ENCODE measurements at regions not wholly inside any gene's neighbourhood (a gene's known extent, or its start where the extent isn't known, plus 50 kb on each side); places are given as distances from the start of the nearest gene placed in this dataset.

DNA sequence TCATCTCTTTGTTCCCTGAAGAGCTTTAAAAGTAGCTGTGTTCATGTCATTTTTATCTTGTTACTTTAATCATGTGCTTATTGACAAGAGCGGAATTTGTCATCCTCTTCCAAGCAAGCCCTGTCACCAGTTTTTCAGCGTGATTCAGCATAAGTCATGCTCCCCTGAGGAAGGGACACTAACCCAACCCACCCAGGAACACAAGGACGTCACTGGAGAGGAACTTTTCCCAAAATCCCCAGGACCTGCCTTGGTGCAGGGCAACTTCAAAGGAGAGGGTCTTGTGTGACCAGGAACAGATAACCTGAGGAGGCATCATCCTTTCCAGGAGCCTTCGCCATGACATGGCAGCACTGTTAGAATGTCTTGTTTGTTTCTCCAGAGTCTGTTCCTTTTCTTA lies 107.1 kb upstream of the DIO3 start:
- H3K9me3 Mint-ChIP-seq, result peaks cover 0 to 2% (median 0%) of the 10 kb centered on the region in 7 donors
- peaks cover 44 to 58% (median 54%) of the 10 kb centered on the region in 3 donors for H3K27me3 Mint-ChIP-seq
- H3K4me3 Mint-ChIP-seq, result no peak overlapping the region
- no peak overlapping the region for H3K27ac Mint-ChIP-seq
- H3K36me3 Mint-ChIP-seq, result peaks cover 0 to 7% of the 10 kb centered on the region in 2 donors
- DNase-seq (no peak), ATAC-seq (ENCODE audit: low read depth in 2 of 2) (no peak)
- peaks cover 5 to 8% (median 6%) of the 10 kb centered on the region in 3 donors for H3K4me1 Mint-ChIP-seq

DNA sequence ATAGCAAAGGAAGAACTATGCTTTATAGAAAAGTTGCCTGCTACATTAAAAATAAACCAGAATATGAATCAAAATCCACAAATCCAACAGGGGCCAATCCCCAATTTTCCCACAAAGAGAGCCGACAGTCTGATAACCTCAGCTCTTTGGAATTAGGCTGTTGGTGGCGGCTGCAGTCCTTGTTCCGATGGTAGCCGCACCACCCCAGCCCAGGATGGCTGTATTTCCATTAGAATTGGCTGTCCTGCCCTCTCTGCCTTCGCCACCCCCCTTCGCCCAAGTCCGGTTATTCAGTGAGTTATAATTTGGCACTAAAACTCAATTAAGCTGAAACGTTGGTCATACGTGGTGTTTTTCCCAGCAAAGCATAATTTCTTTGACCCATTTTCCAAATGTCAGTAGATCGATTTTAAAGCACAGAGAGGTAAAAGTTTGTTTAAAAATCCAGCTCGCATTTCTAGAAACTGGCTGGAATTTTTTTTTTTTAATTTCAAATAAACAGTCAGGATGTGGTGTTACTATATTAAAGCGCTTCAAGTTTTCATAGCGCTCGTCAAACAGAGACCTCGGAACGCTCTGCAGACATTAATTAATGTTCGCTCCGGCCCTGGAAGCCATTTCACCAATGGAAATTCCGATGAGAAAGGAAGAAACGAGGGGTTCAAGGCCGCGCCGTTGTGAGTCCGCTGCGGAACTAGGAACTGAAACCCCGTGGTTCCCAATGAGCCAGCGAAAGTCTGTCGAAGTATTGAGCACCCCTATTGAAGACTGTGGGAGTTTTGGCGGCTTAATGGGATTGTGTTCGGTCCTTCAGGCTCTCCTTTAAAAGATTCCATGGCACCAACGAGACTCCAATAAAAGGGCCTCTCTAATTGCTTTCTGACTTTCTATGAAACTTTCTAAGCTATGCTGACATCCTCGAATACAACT lies 104.8 kb upstream of the DIO3 start:
- peaks cover 5 to 8% (median 6%) of the 10 kb centered on the region in 3 donors for H3K4me1 Mint-ChIP-seq
- H3K27me3 Mint-ChIP-seq, result peaks cover 46 to 67% (median 50%) of the 10 kb centered on the region in 3 donors
- peaks cover 0 to 7% of the 10 kb centered on the region in 2 donors for H3K36me3 Mint-ChIP-seq
- H3K27ac Mint-ChIP-seq, result peak overlapping the region in 1 of 6 donors; percentile 12
- H3K9me3 Mint-ChIP-seq, result peaks cover 0 to 2% (median 0%) of the 10 kb centered on the region in 7 donors
- no peak for DNase-seq
- peak overlapping the region in 5 of 8 donors; percentile 17 to 61 (median 48) for H3K4me3 Mint-ChIP-seq
- no peak for ATAC-seq (ENCODE audit: low read depth in 2 of 2)

DNA sequence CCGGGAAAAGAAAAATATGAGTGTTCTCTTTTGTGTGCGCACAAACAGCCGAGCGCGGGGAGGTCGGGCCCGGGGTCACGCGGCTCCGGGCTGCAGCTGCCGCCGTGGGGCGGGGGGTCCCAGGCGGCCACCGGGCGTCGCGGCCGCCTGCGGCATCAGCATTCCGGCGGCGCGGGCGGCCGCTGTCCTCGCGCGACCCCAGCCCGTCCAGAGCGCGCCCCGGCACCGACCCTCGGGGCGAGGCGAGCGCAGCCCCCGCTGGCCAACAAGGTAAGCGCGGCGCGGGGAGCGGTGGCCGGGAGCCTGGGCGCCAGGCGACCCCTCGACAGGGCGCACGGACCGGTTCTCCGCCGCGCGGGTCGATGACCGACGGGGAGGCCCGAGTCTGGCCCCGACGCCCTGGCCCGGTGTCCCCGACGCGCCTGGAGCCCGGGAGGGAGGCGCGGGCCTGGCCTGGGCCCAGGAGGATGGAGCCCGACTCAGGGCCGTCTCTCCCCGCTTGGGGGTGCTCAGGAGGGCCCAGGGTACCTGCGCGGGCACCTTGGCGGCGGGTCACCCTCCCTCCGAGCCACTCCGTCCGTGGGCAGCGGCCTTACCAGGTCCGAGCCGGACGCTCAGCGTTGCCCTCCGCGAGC lies 103.9 kb upstream of the DIO3 start:
- Mint-ChIP-seq H3K4me3 (peak overlapping the region in 1 of 8 donors; percentile 48), H3K27me3 (peaks cover 49 to 67% (median 55%) of the 10 kb centered on the region in 3 donors), H3K36me3 (peaks cover 0 to 7% of the 10 kb centered on the region in 2 donors), H3K27ac (no peak overlapping the region), H3K4me1 (peaks cover 5 to 8% (median 6%) of the 10 kb centered on the region in 3 donors), H3K9me3 (peaks cover 0 to under 1% (median 0%) of the 10 kb centered on the region in 7 donors)
- no peak for ATAC-seq (ENCODE audit: low read depth in 2 of 2)
- no peak for DNase-seq

DNA sequence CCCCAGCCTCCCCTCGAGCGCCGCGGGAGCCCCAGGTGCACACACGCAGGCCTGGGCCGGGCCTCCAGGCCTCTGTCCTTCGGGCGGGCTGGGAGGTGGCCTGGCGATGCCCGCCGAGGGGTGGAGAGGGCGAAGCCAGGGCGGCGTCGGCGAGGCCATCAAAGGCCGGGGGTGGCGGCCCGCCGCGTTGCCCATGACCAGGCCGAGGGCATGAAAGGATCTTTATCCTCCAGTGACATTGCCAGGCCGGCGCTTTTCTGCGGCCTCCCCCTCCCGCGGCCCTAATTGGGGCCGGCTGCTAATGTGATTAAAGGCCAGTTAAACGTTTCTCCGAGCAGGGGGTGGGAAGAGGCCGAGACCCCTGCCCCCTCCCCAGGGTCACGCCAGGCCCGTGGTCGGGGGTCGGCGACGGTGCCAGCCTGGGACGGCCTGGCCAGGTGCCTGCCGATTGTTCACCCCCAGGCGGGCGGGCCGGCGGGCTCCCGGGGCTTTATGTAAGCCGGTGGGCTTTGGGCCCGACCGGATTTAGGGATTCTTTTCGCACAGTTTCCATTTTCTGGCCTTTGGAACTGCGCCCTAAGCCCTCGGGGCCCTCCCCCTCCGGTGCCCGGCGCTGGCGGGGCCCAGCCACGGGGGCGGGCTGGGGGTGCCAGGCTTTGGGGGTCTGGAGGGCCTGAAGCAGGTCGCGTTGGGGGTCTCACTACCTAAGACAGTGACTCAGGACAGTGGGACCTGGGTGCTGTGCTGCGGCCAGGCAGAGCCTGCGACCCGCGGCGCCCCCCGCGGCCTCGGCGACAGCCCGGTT lies 103.2 kb upstream of the DIO3 start:
- Mint-ChIP-seq H3K27me3 (peaks cover 43 to 60% (median 55%) of the 10 kb centered on the region in 3 donors), H3K27ac (no peak overlapping the region), H3K4me3 (no peak overlapping the region), H3K36me3 (peaks cover 0 to 7% of the 10 kb centered on the region in 2 donors), H3K9me3 (no peaks in the 10 kb centered on the region), H3K4me1 (peaks cover 5 to 8% (median 6%) of the 10 kb centered on the region in 3 donors)
- no peak for ATAC-seq (ENCODE audit: low read depth in 2 of 2)
- no peak for DNase-seq

DNA sequence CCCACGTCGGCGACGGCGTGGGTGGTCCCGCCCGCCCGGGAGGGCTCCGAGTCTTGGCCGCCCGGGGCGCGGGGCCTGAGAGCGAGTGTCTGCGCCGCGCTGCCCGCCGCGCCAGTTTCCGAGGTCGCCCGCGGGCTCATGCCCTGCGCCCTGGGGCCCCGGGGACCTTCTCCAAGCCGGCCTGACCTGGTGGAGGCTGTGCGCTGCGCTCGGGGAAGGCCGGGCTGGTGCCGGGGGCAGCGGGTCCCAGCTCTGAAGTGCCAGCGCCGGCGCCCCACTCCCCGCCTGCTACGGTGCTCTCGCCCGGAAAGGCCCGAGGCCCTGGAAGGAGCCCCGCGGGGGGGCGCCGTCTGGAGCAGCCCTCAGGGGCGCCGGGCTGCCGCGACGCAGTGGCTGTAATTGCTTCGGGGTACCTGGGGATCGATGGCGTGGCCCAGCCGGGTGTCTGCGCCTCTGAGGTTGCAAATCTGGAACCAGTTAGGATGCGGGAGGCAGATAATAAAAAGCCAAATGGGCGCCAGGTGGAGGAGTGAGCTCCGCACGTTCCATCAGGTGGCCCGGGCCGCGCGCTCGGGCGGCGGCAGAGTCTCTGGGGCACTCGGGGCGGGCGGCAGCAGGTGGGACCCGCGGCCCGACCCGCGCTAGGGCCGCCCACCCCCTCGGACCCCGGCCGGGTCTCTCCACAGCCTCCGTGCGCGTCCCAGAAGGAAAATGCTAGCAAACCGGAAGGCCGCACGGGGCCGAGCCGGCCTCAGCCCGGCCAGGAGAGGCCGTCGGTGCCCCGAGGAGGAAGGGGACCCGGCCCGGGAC lies 102.3 kb upstream of the DIO3 start:
- DNase-seq (no peak), ATAC-seq (ENCODE audit: low read depth in 2 of 2) (no peak)
- peaks cover 5 to 8% (median 6%) of the 10 kb centered on the region in 3 donors for H3K4me1 Mint-ChIP-seq
- H3K9me3 Mint-ChIP-seq, result no peaks in the 10 kb centered on the region
- H3K36me3 Mint-ChIP-seq, result peaks cover 0 to 7% of the 10 kb centered on the region in 2 donors
- no peak overlapping the region for H3K27ac Mint-ChIP-seq
- H3K27me3 Mint-ChIP-seq, result peaks cover 38 to 54% (median 52%) of the 10 kb centered on the region in 3 donors
- H3K4me3 Mint-ChIP-seq, result no peak overlapping the region

DNA sequence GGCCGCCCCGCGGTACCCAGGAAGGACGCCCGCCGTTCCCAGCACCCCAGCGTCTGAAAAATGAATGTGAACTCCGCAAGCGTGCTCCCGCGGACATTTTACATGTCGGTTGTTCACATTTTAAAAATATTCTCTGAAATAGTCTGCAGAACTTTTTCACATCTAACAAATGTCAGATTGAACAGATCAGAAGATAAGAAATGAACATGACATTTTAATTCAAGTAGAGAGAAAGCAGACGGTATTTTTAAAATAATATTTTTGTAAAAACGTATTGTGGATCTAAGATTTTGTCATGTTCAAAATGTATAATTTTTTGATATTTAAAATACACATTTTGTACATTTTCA lies 101.8 kb upstream of the DIO3 start:
- ATAC-seq (ENCODE audit: low read depth in 2 of 2) (no peak), DNase-seq (no peak)
- Mint-ChIP-seq H3K4me1 (peaks cover 5 to 8% (median 6%) of the 10 kb centered on the region in 3 donors), H3K4me3 (no peak overlapping the region), H3K27ac (no peak overlapping the region), H3K9me3 (no peaks in the 10 kb centered on the region), H3K36me3 (peaks cover 0 to 7% of the 10 kb centered on the region in 2 donors), H3K27me3 (peaks cover 33 to 49% (median 46%) of the 10 kb centered on the region in 3 donors)

DNA sequence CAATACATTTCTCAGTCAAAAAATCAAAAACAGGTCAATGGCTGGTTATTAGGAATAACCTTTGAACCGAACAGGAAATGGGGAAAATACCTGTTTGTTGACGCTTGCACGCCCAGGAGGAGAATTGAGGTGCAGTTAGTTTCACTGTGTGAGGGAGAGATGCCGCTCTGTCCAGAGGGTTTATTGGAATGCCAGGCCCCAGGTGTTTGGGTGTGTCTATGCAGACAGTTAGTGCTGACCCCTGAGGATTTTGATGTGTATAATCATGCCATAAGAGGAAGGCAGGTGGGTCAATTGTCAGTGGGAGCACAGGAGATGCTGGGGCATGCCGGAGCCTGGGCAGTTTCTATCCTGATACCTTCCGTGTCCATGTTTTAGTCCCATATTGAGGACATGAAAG lies 100.8 kb upstream of the DIO3 start:
- no peak for ATAC-seq (ENCODE audit: low read depth in 2 of 2)
- no peaks in the 10 kb centered on the region for H3K9me3 Mint-ChIP-seq
- peak overlapping the region in 1 of 8 donors; percentile 0 for H3K4me3 Mint-ChIP-seq
- no peak for DNase-seq
- peaks cover 0 to 7% of the 10 kb centered on the region in 2 donors for H3K36me3 Mint-ChIP-seq
- peaks cover 5 to 8% (median 6%) of the 10 kb centered on the region in 3 donors for H3K4me1 Mint-ChIP-seq
- no peak overlapping the region for H3K27ac Mint-ChIP-seq
- peaks cover 29 to 39% (median 36%) of the 10 kb centered on the region in 3 donors for H3K27me3 Mint-ChIP-seq

DNA sequence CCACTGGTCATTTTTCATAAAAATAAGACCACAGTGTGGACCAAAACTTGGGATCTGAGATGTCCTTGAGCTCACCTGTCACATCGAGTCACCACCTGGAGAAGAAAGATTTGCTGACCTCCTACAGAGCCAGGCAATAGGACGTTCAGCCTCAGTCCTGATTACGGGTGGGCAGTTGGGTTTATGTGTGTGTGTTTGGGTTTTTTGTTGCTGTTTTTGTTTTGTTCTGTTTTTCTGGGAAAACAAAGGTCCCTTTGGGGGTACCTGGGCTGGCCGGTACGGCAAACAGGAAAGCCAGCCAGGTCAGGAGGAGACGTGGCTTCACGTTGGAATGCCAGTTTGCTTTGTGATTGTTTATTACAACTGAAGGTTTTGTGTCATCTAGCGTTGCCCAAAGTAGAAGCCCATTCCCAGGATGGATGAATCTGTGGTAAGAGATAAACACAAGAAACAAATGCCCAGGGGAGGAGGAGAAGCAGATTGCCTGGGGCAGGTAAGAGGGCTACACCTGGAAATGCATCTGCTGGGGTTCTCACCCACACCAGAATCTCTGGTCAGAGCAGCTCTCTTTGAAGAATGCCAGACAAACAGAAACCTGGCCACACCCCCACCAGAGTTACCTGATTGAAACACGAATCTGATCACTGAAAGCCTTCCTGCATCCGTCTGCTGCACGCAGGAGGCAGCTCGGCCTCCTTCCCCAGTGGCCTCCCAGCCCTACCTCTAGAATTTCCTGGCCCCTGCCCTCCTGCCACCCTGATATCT lies 100.1 kb upstream of the DIO3 start:
- H3K9me3 Mint-ChIP-seq, result no peaks in the 10 kb centered on the region
- H3K27ac Mint-ChIP-seq, result no peak overlapping the region
- H3K36me3 Mint-ChIP-seq, result peaks cover 0 to 7% of the 10 kb centered on the region in 2 donors
- ATAC-seq (ENCODE audit: low read depth in 2 of 2), result no peak
- H3K27me3 Mint-ChIP-seq, result peaks cover 26 to 32% (median 30%) of the 10 kb centered on the region in 3 donors
- H3K4me1 Mint-ChIP-seq, result peaks cover 5 to 8% (median 6%) of the 10 kb centered on the region in 3 donors
- H3K4me3 Mint-ChIP-seq, result no peak overlapping the region
- no peak for DNase-seq

DNA sequence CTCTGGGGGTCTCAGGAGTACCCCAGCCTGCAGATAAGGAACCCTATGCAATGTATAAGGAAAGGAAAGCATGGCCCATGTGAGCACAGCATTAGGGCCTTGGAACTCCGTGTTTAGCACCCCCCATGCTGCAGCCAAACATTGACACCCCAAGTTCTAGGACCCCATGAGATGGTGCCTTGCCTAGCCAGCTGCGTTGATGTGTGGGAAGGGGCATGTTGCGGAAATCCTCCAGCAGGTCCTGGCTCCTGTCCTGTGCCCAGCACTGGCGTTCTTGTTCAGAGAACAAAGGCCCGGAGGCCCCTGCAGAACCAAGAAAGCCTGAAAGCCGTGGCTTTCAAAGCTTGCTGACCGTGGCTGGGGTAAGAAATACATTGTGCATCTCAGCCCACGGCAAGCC lies 99.4 kb upstream of the DIO3 start:
- H3K27ac Mint-ChIP-seq, result no peak overlapping the region
- ATAC-seq (ENCODE audit: low read depth in 2 of 2), result no peak
- no peak for DNase-seq
- H3K4me3 Mint-ChIP-seq, result no peak overlapping the region
- peaks cover 19 to 25% (median 22%) of the 10 kb centered on the region in 3 donors for H3K27me3 Mint-ChIP-seq
- H3K9me3 Mint-ChIP-seq, result no peaks in the 10 kb centered on the region
- peaks cover 2 to 3% (median 2%) of the 10 kb centered on the region in 3 donors for H3K4me1 Mint-ChIP-seq
- H3K36me3 Mint-ChIP-seq, result peaks cover 0 to 4% of the 10 kb centered on the region in 2 donors

DNA sequence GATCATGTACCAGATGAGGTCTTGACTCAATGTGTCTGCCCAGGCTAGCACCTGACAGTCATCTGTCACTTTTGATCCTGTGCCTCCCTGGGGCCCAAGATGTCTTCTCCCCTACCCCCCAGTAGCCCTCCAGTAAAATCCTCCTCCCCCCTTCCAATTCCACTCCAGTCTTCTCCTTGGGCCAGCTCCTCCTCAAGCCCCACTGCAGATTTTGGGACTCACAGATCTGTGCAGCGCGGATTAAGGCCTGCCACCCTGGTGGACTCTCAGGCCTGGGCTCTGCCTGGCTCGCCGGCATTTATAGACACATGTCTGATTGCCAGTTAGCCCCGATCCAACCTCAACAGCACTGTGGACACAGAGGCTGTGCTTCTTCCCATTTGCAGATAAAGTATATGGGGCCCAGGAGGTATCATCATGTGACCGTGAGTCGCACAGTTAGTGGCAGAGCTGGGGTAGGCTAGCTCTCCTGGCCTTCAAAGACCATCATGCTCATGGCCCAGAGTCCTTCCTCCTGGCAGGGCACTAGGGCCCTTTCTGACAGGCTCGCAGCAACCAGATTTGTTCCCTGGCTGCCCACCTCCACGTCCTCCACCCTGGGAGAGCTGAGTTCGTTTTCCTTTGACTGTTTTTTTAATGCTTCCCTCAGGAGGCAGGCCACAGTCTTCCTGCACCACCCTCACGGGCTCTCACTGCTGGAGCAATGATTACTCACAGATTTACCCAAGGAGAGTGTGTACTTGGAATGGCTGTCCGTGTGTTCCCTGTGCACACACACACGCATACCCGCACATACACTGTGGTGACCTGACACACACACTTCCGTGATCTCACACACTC lies 98.3 kb upstream of the DIO3 start:
- Mint-ChIP-seq H3K4me1 (no peaks in the 10 kb centered on the region), H3K36me3 (no peaks in the 10 kb centered on the region), H3K27ac (no peak overlapping the region), H3K27me3 (peaks cover 16 to 20% (median 19%) of the 10 kb centered on the region in 3 donors), H3K9me3 (no peaks in the 10 kb centered on the region), H3K4me3 (no peak overlapping the region)
- DNase-seq, result no peak
- no peak for ATAC-seq (ENCODE audit: low read depth in 2 of 2)

DNA sequence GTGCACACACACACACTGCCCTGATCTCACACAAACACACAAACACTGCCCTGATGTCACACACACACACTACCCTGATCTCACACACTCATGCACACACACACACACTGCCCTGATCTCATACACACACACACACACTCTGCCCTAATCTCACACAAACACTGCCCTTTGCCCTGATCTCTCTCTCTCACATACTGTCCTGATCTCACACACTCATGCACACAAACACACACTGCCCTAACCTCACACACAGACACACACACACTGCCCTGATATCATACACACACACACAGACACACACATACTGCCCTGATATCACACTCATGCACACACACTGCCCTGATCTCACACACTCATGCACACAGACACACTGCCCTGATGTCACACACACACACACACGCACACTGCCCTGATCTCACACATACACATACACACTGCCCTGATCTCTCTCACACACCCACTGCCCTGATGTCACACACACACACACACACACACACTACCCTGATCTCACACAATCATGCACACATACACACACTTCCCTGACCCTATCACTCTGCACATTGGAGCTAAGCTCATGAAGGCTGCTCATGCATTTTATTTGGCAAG lies 97.6 kb upstream of the DIO3 start:
- no peak for DNase-seq
- H3K27ac Mint-ChIP-seq, result no peak overlapping the region
- ATAC-seq (ENCODE audit: low read depth in 2 of 2), result no peak
- peaks cover 16 to 20% (median 19%) of the 10 kb centered on the region in 3 donors for H3K27me3 Mint-ChIP-seq
- H3K4me1 Mint-ChIP-seq, result no peaks in the 10 kb centered on the region
- no peak overlapping the region for H3K4me3 Mint-ChIP-seq
- peaks cover 0 to 2% (median 0%) of the 10 kb centered on the region in 7 donors for H3K9me3 Mint-ChIP-seq
- no peaks in the 10 kb centered on the region for H3K36me3 Mint-ChIP-seq

Data from naive B cell (primary cell).